Epithelial cell of esophagus (primary cell): ENCODE measurements at regions not wholly inside any gene's neighbourhood (a gene's known extent, or its start where the extent isn't known, plus 50 kb on each side); places are given as distances from the start of the nearest gene placed in this dataset.

Experiments
- DNase-seq: peaks from one replicate; pipeline ENCODE4 v3.0.0; 2010; ENCODE audit warnings: low read depth
- H3K4me3 ChIP-seq: 2 replicates; pipeline ENCODE4 v1.5.1; 2011; ENCODE audit warnings: mild to moderate bottlenecking, low read length, control low read depth
- CTCF ChIP-seq: IDR thresholded peaks from 2 replicates; pipeline ENCODE4 v1.5.1; 2011; ENCODE audit warnings: low read depth, mild to moderate bottlenecking, low read length, control low read depth, inconsistent platforms; ENCODE audit not compliant: insufficient read depth; ENCODE audit errors: missing control alignments

GRCh38 chr10:3391657-3392056 is 219.1 kb upstream of the PITRM1 start:
- no peak for TF ChIP-seq CTCF
- no peak overlapping the region for H3K4me3 ChIP-seq
- DNase-seq, result no peak

GRCh38 chr10:3389130-3389529 is 216.5 kb upstream of the PITRM1 start:
- no peak overlapping the region for H3K4me3 ChIP-seq
- no peak for TF ChIP-seq CTCF
- DNase-seq, result no peak

GRCh38 chr10:3385487-3385886 is 212.9 kb upstream of the PITRM1 start:
- no peak for DNase-seq
- no peak for TF ChIP-seq CTCF
- no peak overlapping the region for H3K4me3 ChIP-seq

GRCh38 chr10:3382092-3382491 is 209.5 kb upstream of the PITRM1 start:
- no peak for DNase-seq
- H3K4me3 ChIP-seq, result no peak overlapping the region
- no peak for TF ChIP-seq CTCF

- TF ChIP-seq CTCF, result no peak
These were observed 207.9 kb upstream of the PITRM1 start for GRCh38 chr10:3380406-3381050.

GRCh38 chr10:3376631-3377030 is 204.0 kb upstream of the PITRM1 start:
- H3K4me3 ChIP-seq, result no peak overlapping the region
- TF ChIP-seq CTCF, result no peak
- DNase-seq, result no peak

More at GRCh38 chr10:3380406-3381050, 207.9 kb upstream of the PITRM1 start:
- DNase-seq, result no peak
- no peak overlapping the region for H3K4me3 ChIP-seq

- no peak for DNase-seq
- no peak for TF ChIP-seq CTCF
- no peak overlapping the region for H3K4me3 ChIP-seq
These were observed 202.9 kb upstream of the PITRM1 start for GRCh38 chr10:3375505-3375904.
